Midbrain (tissue), 1 donor: ENCODE measurements at regions not wholly inside any gene's neighbourhood (a gene's known extent, or its start where the extent isn't known, plus 50 kb on each side); places are given as distances from the start of the nearest gene placed in this dataset.

Experiments used
- DNase-seq: peaks from one replicate; lab custom pipeline; 2025; lab: John Stamatoyannopoulos, UW

- no peak for DNase-seq
Measured at GRCh38 chrX:134173541-134174272, 63.3 kb upstream of the CCDC160 start.

- DNase-seq, result no peak
Measured at GRCh38 chrX:134174273-134174660, 62.7 kb upstream of the CCDC160 start.

GRCh38 chrX:134174859-134175258 is 62.1 kb upstream of the CCDC160 start:
- no peak for DNase-seq

GRCh38 chrX:134177527-134177926 is 59.5 kb upstream of the CCDC160 start:
- DNase-seq, result no peak

GRCh38 chrX:134180601-134181274 is 56.2 kb upstream of the CCDC160 start:
- no peak for DNase-seq

- no peak for DNase-seq
Measured at GRCh38 chrX:134181275-134181660, 55.7 kb upstream of the CCDC160 start.

GRCh38 chrX:134183665-134184064 is 53.3 kb upstream of the CCDC160 start:
- DNase-seq, result no peak

GRCh38 chrX:134184936-134185335 is 52.0 kb upstream of the CCDC160 start:
- no peak for DNase-seq

GRCh38 chrX:134186362-134187121 is 50.4 kb upstream of the CCDC160 start:
- DNase-seq, result no peak
